Hepatocyte (in vitro differentiated cells): ENCODE measurements at regions not wholly inside any gene's neighbourhood (a gene's known extent, or its start where the extent isn't known, plus 50 kb on each side); places are given as distances from the start of the nearest gene placed in this dataset.

ENCODE experiments used
- EZH2 ChIP-seq: fragments of 200-600 bp; sonication (generic); IDR thresholded peaks from 2 replicates; pipeline ENCODE4 v1.6.1; 2016; ENCODE audit warnings: antibody characterized with exemption, mild to moderate bottlenecking, borderline replicate concordance
- EZH2phosphoT487 ChIP-seq: fragments of 200-600 bp; sonication (generic); IDR thresholded peaks from one replicate; pipeline ENCODE4 v1.6.1; 2018; ENCODE audit warnings: antibody characterized with exemption, mild to moderate bottlenecking, low read depth, moderate library complexity; ENCODE audit not compliant: unreplicated experiment, severe bottlenecking
- TF ChIP-seq, protein P1 (sequence below): fragments of 200-600 bp; sonication (generic); IDR thresholded peaks from 2 replicates; pipeline ENCODE4 v1.5.1; 2016; ENCODE audit warnings: antibody characterized with exemption, mild to moderate bottlenecking; ENCODE audit not compliant: poor library complexity

DNA sequence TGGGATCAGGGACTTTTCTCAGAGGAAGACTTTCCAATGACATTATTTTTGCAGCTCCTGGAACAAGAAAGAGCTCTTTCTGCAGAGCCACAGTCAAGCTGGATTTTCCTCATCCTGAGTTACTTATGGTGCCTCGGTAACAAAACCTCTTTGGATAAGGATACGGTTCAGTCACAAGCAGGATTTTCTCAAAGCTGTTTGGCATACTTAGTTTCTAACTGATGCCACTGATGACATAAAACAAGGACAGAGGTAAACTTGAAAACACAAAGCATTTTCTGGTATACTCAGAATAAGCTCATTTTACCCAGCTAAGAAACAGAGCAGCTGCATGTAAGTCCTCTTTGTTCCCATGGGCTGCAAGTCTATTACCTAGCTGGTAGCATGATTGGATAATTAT is 340.9 kb upstream of the MEOX2 start:
- no peak for TF ChIP-seq EZH2phosphoT487
- TF ChIP-seq, protein P1, sequence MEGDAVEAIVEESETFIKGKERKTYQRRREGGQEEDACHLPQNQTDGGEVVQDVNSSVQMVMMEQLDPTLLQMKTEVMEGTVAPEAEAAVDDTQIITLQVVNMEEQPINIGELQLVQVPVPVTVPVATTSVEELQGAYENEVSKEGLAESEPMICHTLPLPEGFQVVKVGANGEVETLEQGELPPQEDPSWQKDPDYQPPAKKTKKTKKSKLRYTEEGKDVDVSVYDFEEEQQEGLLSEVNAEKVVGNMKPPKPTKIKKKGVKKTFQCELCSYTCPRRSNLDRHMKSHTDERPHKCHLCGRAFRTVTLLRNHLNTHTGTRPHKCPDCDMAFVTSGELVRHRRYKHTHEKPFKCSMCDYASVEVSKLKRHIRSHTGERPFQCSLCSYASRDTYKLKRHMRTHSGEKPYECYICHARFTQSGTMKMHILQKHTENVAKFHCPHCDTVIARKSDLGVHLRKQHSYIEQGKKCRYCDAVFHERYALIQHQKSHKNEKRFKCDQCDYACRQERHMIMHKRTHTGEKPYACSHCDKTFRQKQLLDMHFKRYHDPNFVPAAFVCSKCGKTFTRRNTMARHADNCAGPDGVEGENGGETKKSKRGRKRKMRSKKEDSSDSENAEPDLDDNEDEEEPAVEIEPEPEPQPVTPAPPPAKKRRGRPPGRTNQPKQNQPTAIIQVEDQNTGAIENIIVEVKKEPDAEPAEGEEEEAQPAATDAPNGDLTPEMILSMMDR: no peak
- no peak for TF ChIP-seq EZH2
